OCI-LY7 (cell line): ENCODE measurements at regions not wholly inside any gene's neighbourhood (a gene's known extent, or its start where the extent isn't known, plus 50 kb on each side); places are given as distances from the start of the nearest gene placed in this dataset.

Source experiments
- BruUV-seq: library from RNA; stranded (reverse); fragments of 400-500 nt; replicated peaks from 2 replicates; lab custom pipeline; 2021; lab: Mats Ljungman, UMichigan
- CTCF ChIA-PET: fragments of 300-600 bp; sonication (Branson Sonifier 250); formaldehyde crosslinking; loops from one replicate; lab custom pipeline; 2022; ENCODE audit warnings: antibody characterized with exemption; ENCODE audit not compliant: unreplicated experiment; lab: Charles Lee
- POLR2A ChIA-PET: fragments of 300-600 bp; sonication (Branson Sonifier 250); formaldehyde crosslinking; loops from one replicate; lab custom pipeline; 2022; ENCODE audit warnings: antibody characterized with exemption; lab: Charles Lee
- DNase-seq: peaks from one replicate; pipeline ENCODE4 v3.0.0-alpha.2; 2015; ENCODE audit warnings: low spot score
- H2AFZ ChIP-seq: fragments of 200-600 bp; sonication (generic), shearing (Covaris generic); 2 replicates; pipeline ENCODE4 v1.6.1; 2014; ENCODE audit warnings: mild to moderate bottlenecking, antibody characterized with exemption, low read length, moderate library complexity
- H3K27ac ChIP-seq: fragments of 200-600 bp; sonication (generic); 2 replicates; pipeline ENCODE4 v1.5.1; 2014; ENCODE audit warnings: mixed run types, low read depth, mild to moderate bottlenecking, moderate library complexity, low read length, inconsistent platforms; ENCODE audit not compliant: poor library complexity, severe bottlenecking
- H3K36me3 ChIP-seq: fragments of 200-600 bp; sonication (generic); 2 replicates; pipeline ENCODE4 v1.6.1; 2014; ENCODE audit warnings: mild to moderate bottlenecking, antibody characterized with exemption, low read length, moderate library complexity, mixed read lengths; ENCODE audit not compliant: insufficient read depth
- H3K4me1 ChIP-seq: fragments of 200-600 bp; sonication (generic); 2 replicates; pipeline ENCODE4 v1.5.1; 2014; ENCODE audit warnings: mild to moderate bottlenecking, low read length; ENCODE audit not compliant: insufficient read depth, poor library complexity, severe bottlenecking
- H3K4me2 ChIP-seq: fragments of 200-600 bp; sonication (generic); 2 replicates; pipeline ENCODE4 v1.6.1; 2014; ENCODE audit warnings: mild to moderate bottlenecking, low read length
- H3K4me3 ChIP-seq: fragments of 200-600 bp; sonication (generic); 2 replicates; pipeline ENCODE4 v1.5.1; 2014; ENCODE audit warnings: mild to moderate bottlenecking, low read depth, low read length; ENCODE audit not compliant: poor library complexity, severe bottlenecking
- H3K79me2 ChIP-seq: fragments of 200-600 bp; sonication (generic); 2 replicates; pipeline ENCODE4 v1.6.1; 2016; ENCODE audit warnings: low read depth, mild to moderate bottlenecking, low read length, moderate library complexity, mixed read lengths; ENCODE audit not compliant: insufficient read depth
- H3K9me2 ChIP-seq: fragments of 200-600 bp; sonication (generic); 2 replicates; pipeline ENCODE4 v1.6.1; 2016; ENCODE audit warnings: mild to moderate bottlenecking, low read length, mixed read lengths; ENCODE audit not compliant: insufficient read depth
- H3K9me3 ChIP-seq: fragments of 200-600 bp; sonication (generic); 2 replicates; pipeline ENCODE4 v1.6.1; 2014; ENCODE audit warnings: mild to moderate bottlenecking, mixed run types, low read length, mixed read lengths
- H4K20me1 ChIP-seq: fragments of 200-600 bp; sonication (generic); 2 replicates; pipeline ENCODE4 v1.6.1; 2014; ENCODE audit warnings: mild to moderate bottlenecking, antibody characterized with exemption, low read length, moderate library complexity, mixed read lengths; ENCODE audit not compliant: insufficient read depth
- CTCF ChIP-seq: fragments of 200-600 bp; sonication (generic); conservative IDR thresholded peaks from 2 replicates; pipeline ENCODE4 v1.5.1; 2014; ENCODE audit warnings: mild to moderate bottlenecking, antibody characterized with exemption, low read length, moderate library complexity, mixed read lengths
- EZH2phosphoT487 ChIP-seq: fragments of 200-600 bp; sonication (generic); IDR thresholded peaks from 2 replicates; pipeline ENCODE4 v1.6.1; 2018; ENCODE audit warnings: low read depth, borderline replicate concordance, mild to moderate bottlenecking, mixed run types, antibody characterized with exemption, low read length, moderate library complexity, mixed read lengths
- intact Hi-C: fragments of 100-400 bp; cut with micrococcal nuclease; formaldehyde crosslinking; loops from one replicate; pipeline ENCODE4 v1.10.0; 2022; ENCODE audit not compliant: unreplicated experiment

- TF ChIP-seq EZH2phosphoT487 = no peak
- TF ChIP-seq CTCF = no peak
- ChIA-PET POLR2A (no interaction called here), CTCF (no interaction called here)
- no peak for DNase-seq
- Histone ChIP-seq H3K9me3 (no peaks in the 10 kb centered on the region), H3K4me1 (no peaks in the 10 kb centered on the region), H3K4me3 (no peak overlapping the region), H3K9me2 (no peaks in the 10 kb centered on the region), H3K27ac (no peak overlapping the region), H3K4me2 (no peak overlapping the region), H4K20me1 (no peaks in the 10 kb centered on the region), H3K79me2 (no peaks in the 10 kb centered on the region), H2AFZ (no peak overlapping the region), H3K36me3 (no peaks in the 10 kb centered on the region)
- no TSS peak for BruUV-seq
- intact Hi-C loops = no loop called here
These were observed 68.5 kb upstream of the HECTD2 start for GRCh38 chr10:91341686-91342085.

- no peaks in the 10 kb centered on the region for H3K79me2 ChIP-seq
- TF ChIP-seq CTCF (no peak), EZH2phosphoT487 (no peak)
- H3K27ac ChIP-seq = no peak overlapping the region
- ChIA-PET CTCF (no interaction called here), POLR2A (no interaction called here)
- H3K9me3 ChIP-seq = no peaks in the 10 kb centered on the region
- intact Hi-C loops = no loop called here
- H3K9me2 ChIP-seq = no peaks in the 10 kb centered on the region
- H2AFZ ChIP-seq = no peak overlapping the region
- H3K36me3 ChIP-seq = no peaks in the 10 kb centered on the region
- DNase-seq = no peak
- H4K20me1 ChIP-seq = no peaks in the 10 kb centered on the region
- H3K4me1 ChIP-seq = no peaks in the 10 kb centered on the region
- H3K4me2 ChIP-seq = no peak overlapping the region
- H3K4me3 ChIP-seq = no peak overlapping the region
- BruUV-seq = no TSS peak
These were observed 67.1 kb upstream of the HECTD2 start for GRCh38 chr10:91343010-91343409.

GRCh38 chr10:91344117-91344856 lies 65.9 kb upstream of the HECTD2 start:
- ChIA-PET CTCF (no interaction called here), POLR2A (no interaction called here)
- H3K9me2 ChIP-seq = no peaks in the 10 kb centered on the region
- H2AFZ ChIP-seq = no peak overlapping the region
- no peak for DNase-seq
- no peak for TF ChIP-seq EZH2phosphoT487
- TF ChIP-seq CTCF = no peak
- H3K9me3 ChIP-seq = no peaks in the 10 kb centered on the region
- H3K79me2 ChIP-seq = no peaks in the 10 kb centered on the region
- H3K4me3 ChIP-seq = no peak overlapping the region
- no peaks in the 10 kb centered on the region for H3K36me3 ChIP-seq
- intact Hi-C loops = no loop called here
- no peaks in the 10 kb centered on the region for H3K4me1 ChIP-seq
- no peak overlapping the region for H3K27ac ChIP-seq
- BruUV-seq = no TSS peak
- no peaks in the 10 kb centered on the region for H4K20me1 ChIP-seq
- no peak overlapping the region for H3K4me2 ChIP-seq
